Endothelial cell of umbilical vein (primary cell): ENCODE measurements at regions not wholly inside any gene's neighbourhood (a gene's known extent, or its start where the extent isn't known, plus 50 kb on each side); places are given as distances from the start of the nearest gene placed in this dataset.

Experiments
- BruUV-seq: library from RNA; stranded (reverse); fragments of 400-500 nt; replicated peaks from 2 replicates; lab custom pipeline; 2021; lab: Mats Ljungman, UMichigan
- CTCF ChIA-PET: fragments of 300-600, 350-600 bp; sonication (Branson Sonifier 250); formaldehyde crosslinking; loops from one replicate; lab custom pipeline; 2021; ENCODE audit warnings: antibody characterized with exemption, inconsistent platforms; lab: Charles Lee
- POLR2A ChIA-PET: fragments of 300-600, 350-600 bp; sonication (Branson Sonifier 250); formaldehyde crosslinking; loops from one replicate; lab custom pipeline; 2021; ENCODE audit warnings: antibody characterized with exemption, inconsistent platforms; lab: Charles Lee
- DNase-seq: peaks from one replicate; pipeline ENCODE4 v3.0.0-alpha.2; 2011; ENCODE audit warnings: low read depth, low spot score
- FAIRE-seq: peaks from 2 replicates; lab custom pipeline; 2011; peaks lifted over from hg19 to GRCh38; lab: Jason Lieb, UNC
- H2AFZ ChIP-seq: 2 replicates; pipeline ENCODE4 v1.6.0; 2012; ENCODE audit warnings: low read depth, low read length, control low read depth, inconsistent platforms
- H3K27ac ChIP-seq: 2 replicates; pipeline ENCODE4 v1.5.1; 2011; ENCODE audit warnings: low read depth, mild to moderate bottlenecking, control low read depth, low read length, moderate library complexity; ENCODE audit not compliant: insufficient read depth
- H3K27me3 ChIP-seq, 2 experiments: 2 replicates each; pipeline versions ENCODE4 v1.6.0 to v1.6.1; 2011; ENCODE audit warnings: low read length in 2 of 2, mixed read lengths in 1 of 2; ENCODE audit not compliant: control insufficient read depth in 2 of 2, insufficient read depth in 2 of 2
- H3K36me3 ChIP-seq, 2 experiments: 2 replicates in 1 of 2; 3 replicates in 1 of 2; pipeline ENCODE4 v1.5.1; 2011; ENCODE audit warnings: low read length in 2 of 2, mild to moderate bottlenecking in 1 of 2, moderate library complexity in 1 of 2; ENCODE audit not compliant: control insufficient read depth in 2 of 2, insufficient read depth in 2 of 2; ENCODE audit errors: extremely low read depth in 1 of 2
- H3K4me1 ChIP-seq: 3 replicates; pipeline ENCODE4 v1.5.1; 2011; ENCODE audit warnings: mild to moderate bottlenecking, low read length; ENCODE audit not compliant: control insufficient read depth, insufficient read depth; ENCODE audit errors: extremely low read depth
- H3K4me2 ChIP-seq: 2 replicates; pipeline ENCODE4 v1.6.1; 2011; ENCODE audit warnings: low read length, control low read depth, mixed read lengths; ENCODE audit not compliant: insufficient read depth
- H3K4me3 ChIP-seq, 3 experiments: fragments of 200-600 bp in 1 of 3; sonication (generic), shearing (Covaris generic) in 1 of 3; replicated peaks in 1 of 3; 2 replicates each; pipeline ENCODE4 v1.5.1; 2011 to 2016; ENCODE audit warnings: control low read depth in 3 of 3, low read length in 3 of 3, mild to moderate bottlenecking in 2 of 3, inconsistent platforms in 1 of 3, low read depth in 1 of 3, moderate library complexity in 1 of 3; ENCODE audit not compliant: insufficient read depth in 1 of 3
- H3K79me2 ChIP-seq: 2 replicates; pipeline ENCODE4 v1.6.0; 2012; ENCODE audit warnings: low read length, inconsistent platforms; ENCODE audit not compliant: control insufficient read depth, insufficient read depth
- H3K9ac ChIP-seq: replicated peaks from 2 replicates; pipeline ENCODE3; 2011; ENCODE audit warnings: low read length, control low read depth; ENCODE audit not compliant: insufficient read depth; ENCODE audit errors: extremely low read depth
- H3K9me1 ChIP-seq: replicated peaks from 3 replicates; pipeline ENCODE4 v1.6.0; 2011; ENCODE audit warnings: mild to moderate bottlenecking, low read length; ENCODE audit not compliant: control insufficient read depth, insufficient read depth; ENCODE audit errors: extremely low read depth
- H3K9me3 ChIP-seq: replicated peaks from 2 replicates; pipeline ENCODE4 v1.5.1; 2012; ENCODE audit warnings: low read length, inconsistent platforms; ENCODE audit not compliant: control insufficient read depth, insufficient read depth
- H4K20me1 ChIP-seq: replicated peaks from 2 replicates; pipeline ENCODE3; 2011; ENCODE audit warnings: mild to moderate bottlenecking, low read length; ENCODE audit not compliant: control insufficient read depth, insufficient read depth; ENCODE audit errors: extremely low read depth
- CTCF ChIP-seq, 2 donors: IDR thresholded peaks; 1 replicate in 1 of 2; 2 replicates in 1 of 2; pipeline ENCODE4 v1.5.1; 2011; ENCODE audit warnings: low read length in 2 of 2, mild to moderate bottlenecking in 2 of 2, moderate library complexity in 2 of 2, control low read depth in 1 of 2, inconsistent platforms in 1 of 2, low read depth in 1 of 2; ENCODE audit not compliant: insufficient read depth in 1 of 2; ENCODE audit errors: extremely low read depth in 1 of 2
- EZH2 ChIP-seq: IDR thresholded peaks from 2 replicates; pipeline ENCODE4 v1.6.1; 2012; ENCODE audit warnings: borderline replicate concordance, low read depth, mild to moderate bottlenecking, moderate library complexity, low read length, inconsistent platforms; ENCODE audit not compliant: severe bottlenecking
- FOS ChIP-seq: IDR thresholded peaks from 2 replicates; pipeline ENCODE4 v1.6.1; 2011; ENCODE audit warnings: mild to moderate bottlenecking, low read length, moderate library complexity, borderline replicate concordance; ENCODE audit not compliant: insufficient read depth
- GATA2 ChIP-seq: IDR thresholded peaks from 2 replicates; pipeline ENCODE4 v1.7.0; 2011; ENCODE audit warnings: low read depth, mild to moderate bottlenecking, moderate library complexity, mixed read lengths, low read length; ENCODE audit not compliant: insufficient read length, insufficient read depth
- JUN ChIP-seq: IDR thresholded peaks from 2 replicates; pipeline ENCODE4 v1.6.1; 2011; ENCODE audit warnings: borderline replicate concordance, low read depth; ENCODE audit not compliant: insufficient read length, insufficient read depth
- MAX ChIP-seq: IDR thresholded peaks from 2 replicates; pipeline ENCODE4 v1.6.1; 2011; ENCODE audit not compliant: insufficient read depth, insufficient read length
- MYC ChIP-seq: IDR thresholded peaks from one replicate; pipeline ENCODE4 v1.6.1; 2011; ENCODE audit warnings: mild to moderate bottlenecking, low read depth, low read length
- POLR2A ChIP-seq: IDR thresholded peaks from 2 replicates; pipeline ENCODE4 v1.6.1; 2012; ENCODE audit warnings: low read depth, mild to moderate bottlenecking, control low read depth, low read length
- POLR2AphosphoS5 ChIP-seq: IDR thresholded peaks from 2 replicates; pipeline ENCODE4 v1.6.1; 2012; ENCODE audit warnings: low read depth, mild to moderate bottlenecking, control low read depth, low read length, moderate library complexity; ENCODE audit not compliant: insufficient read depth
- dilution Hi-C: fragments of 300-500 bp; cut with MboI; formaldehyde crosslinking; loops from one replicate; pipeline ENCODE4 v1.15.0; 2019; ENCODE audit warnings: low sequenced_read_pairs; ENCODE audit not compliant: extremely low pct_ligation_motif_present
- intact Hi-C: fragments of 100-400 bp; cut with micrococcal nuclease; formaldehyde crosslinking; loops from one replicate; pipeline ENCODE4 v1.10.0; 2022

- Histone ChIP-seq H4K20me1 (no peaks in the 10 kb centered on the region), H3K27ac (no peak overlapping the region), H2AFZ (no peak overlapping the region), H3K9me1 (no peaks in the 10 kb centered on the region), H3K79me2 (no peaks in the 10 kb centered on the region), H3K4me2 (no peak overlapping the region), H3K9me3 (no peaks in the 10 kb centered on the region), H3K4me1 (no peaks in the 10 kb centered on the region), H3K4me3 (no peak overlapping the region), H3K36me3 (no peaks in the 10 kb centered on the region), H3K9ac (no peak overlapping the region), H3K27me3 (no peaks in the 10 kb centered on the region)
- ChIA-PET POLR2A (no interaction called here), CTCF (interaction anchor here (0.7 to 2.2 kb wide), 3 partner anchors 10 to 107 kb away, joined by 3 to 11 read pairs (median 3); no protein-coding TSS in a partner anchor)
- no peak for FAIRE-seq
- dilution Hi-C loops = no loop called here
- intact Hi-C loops = no loop called here
- BruUV-seq = no TSS peak
- TF ChIP-seq MYC (no peak), MAX (no peak), POLR2A (no peak), POLR2AphosphoS5 (no peak), CTCF (IDR thresholded peaks at IDR 0.05; ENCODE audit: extremely low read depth in 1 of 2, insufficient read depth in 1 of 2, low read depth in 1 of 2, low read length in 2 of 2) (no peak), GATA2 (no peak), EZH2 (no peak), FOS (no peak), JUN (no peak)
- no peak for DNase-seq
These were observed 85.9 kb upstream of the C3orf80 start for GRCh38 chr3:160139291-160139690.
